NOMO-1 treated with DMSO at 0.1 percent for 48 hours (cell line): ENCODE measurements at regions not wholly inside any gene's neighbourhood (a gene's known extent, or its start where the extent isn't known, plus 50 kb on each side); places are given as distances from the start of the nearest gene placed in this dataset.
A peak's percentile ranks its signal among the peaks of the same experiment; 100 is the strongest.
"Not testable (repeated sequence)": the region's sequence is repeated elsewhere in the genome, so short reads cannot be mapped to it uniquely, and the experiment has no call there.

ENCODE experiments used
- DNase-seq: peaks from one replicate; lab custom pipeline; 2025; ENCODE audit not compliant: unreplicated experiment; lab: John Stamatoyannopoulos, UW

DNA sequence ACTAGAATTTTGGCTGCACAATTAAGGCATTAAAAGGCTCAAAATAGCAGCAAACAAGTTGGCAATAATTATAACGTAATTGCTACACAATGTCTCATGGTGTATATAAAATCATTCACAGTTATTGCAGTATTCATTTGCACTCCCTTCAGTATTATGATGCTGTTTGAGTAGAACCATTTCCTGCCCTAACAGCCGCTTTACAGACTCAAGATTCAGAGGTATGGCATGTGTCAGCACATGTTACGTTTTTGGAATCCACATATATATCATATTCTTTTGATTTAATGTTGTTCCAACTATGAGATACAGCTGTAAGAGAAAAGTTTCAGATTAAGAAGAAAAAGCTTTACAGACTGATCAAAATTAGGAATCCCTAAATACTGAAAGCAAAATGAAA, 56.3 kb upstream of the NCKAP5 start:
- DNase-seq, result no peak

DNA sequence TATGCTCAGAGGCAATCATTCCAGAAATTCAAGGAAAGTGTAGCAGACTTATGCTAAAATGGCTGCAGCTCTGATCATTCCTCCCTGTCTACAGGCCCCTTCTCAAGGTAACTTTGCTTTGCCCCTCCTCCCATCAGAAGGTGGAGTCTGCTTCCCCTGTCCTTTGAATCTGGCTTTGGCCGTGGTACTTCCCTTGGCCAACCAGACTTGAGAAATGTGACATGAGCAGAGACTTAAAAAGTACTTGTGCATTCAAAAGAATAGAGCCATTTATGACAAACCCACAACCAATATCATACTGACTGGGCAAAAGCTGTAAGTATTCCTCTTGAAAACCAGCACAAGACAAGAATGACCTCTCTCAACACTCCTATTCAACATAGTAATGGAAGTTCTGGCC, 59.5 kb upstream of the NCKAP5 start:
- DNase-seq, result no peak

DNA sequence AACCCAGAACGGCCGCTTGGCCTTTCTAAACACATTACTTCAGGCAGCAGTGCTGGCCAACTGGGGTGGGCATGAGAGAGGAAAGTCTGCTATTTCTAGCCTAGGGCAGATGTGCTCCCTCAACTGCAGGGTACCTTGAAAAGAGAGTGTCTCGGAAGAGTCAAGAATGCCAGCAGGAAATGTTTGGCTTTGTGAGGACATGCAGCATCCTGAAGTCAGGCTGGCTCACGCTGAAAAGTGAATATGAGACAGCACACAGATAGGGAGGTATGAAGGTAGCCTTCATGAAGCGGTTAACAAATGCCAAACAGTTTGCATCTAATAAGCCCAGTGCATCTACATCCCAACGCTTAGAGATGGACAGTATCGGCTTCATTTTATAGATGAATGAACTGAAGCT, 65.0 kb upstream of the NCKAP5 start:
- no peak for DNase-seq

DNA sequence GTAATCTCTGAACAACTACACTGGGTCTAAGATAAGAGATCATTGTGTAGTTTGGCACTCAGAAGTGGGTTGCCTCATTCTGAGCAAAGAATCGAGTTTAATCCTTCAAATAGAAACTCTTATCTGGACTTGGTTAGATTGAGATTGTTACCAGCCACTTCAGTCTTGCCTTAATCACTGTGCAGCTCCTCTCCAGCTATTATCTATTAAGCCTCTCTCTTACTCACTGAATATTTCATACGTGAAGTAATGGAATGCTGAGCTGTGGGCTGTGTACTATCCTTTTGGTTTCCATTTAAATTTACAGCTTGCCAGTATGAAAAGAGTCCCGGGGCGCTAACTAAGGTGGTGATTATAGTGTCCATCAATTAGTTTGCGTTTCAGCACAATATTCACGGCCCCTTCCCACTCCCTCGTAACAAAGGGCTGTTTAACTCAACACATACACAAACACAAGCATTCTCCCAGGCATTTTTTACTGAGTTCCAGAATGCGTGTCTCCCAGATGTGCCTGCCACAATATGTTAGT, 65.7 kb upstream of the NCKAP5 start:
- DNase-seq, result no peak

DNA sequence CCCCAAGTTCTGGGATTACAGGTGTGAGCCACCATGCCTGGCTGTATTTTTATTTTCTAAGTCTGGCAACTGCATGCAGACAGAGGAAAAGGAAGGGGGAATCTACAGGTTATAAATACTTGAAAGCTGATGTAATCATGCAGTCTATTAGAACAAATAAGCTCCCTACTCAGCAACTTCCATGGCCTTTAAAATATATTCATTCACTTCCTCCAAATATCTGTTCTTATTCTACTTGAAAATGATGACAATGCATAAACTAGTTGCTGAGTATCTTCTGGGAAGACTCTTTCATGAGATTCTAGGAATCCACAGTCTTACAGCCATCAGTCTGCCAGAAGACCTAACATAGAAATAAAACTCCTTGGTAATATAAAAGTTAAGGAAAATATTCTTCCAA, 66.9 kb upstream of the NCKAP5 start:
- no peak for DNase-seq

DNA sequence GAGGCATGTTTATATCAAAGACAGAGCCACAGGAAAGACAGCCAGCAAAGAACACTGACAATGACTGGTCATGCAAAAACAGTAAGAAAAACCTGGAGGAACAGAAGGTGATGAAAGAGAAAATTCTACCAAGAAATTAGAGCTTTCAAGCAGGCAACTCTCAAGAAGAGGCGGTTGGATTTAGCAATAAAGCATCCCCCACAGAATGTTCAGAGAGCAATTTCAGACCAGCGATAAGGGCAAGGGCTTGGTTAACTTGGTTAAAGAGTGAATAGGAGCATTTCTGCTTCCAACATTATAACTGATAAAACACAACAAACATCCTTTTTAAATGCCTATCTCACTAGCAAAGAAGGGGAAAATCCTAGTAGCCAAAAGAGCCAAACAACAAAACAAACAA, 68.0 kb upstream of the NCKAP5 start:
- DNase-seq, result no peak

DNA sequence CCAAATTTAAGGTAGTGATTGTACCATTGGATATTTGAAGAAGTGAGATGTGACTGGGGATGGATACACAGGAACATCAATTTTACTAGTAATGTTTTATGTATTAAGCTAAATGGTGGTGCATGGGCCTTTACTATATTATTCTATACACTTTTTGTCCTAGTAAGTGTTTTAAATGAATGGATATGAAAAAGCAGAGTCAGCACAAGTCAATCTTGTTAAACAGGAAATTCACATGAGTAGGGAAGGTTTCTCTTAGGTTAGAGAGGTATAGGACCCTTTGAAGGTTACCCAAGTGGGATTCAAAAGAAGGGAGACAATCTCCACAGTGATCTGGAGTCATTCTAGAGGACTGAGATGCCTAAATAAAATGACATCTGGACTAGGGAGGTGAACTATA, 71.8 kb upstream of the NCKAP5 start:
- no peak for DNase-seq

DNA sequence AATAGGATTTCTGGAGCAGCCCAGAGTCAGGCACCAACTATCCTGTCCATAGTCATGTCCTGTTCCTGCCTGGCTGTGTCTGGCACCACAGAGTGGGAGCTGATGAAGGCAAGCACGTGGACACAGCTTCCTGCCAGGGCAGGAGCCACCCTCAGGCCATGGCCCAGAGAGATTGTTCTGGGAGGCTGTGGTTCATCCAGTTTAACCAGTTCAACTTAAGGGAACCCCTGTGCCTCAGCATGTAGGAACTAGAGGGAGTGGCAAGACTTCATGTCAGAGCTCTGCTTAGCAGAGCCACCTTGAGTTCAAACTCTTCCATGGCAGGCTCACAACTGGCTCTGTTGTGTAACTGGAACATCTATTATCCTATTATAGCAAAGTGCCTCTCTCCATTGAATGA, 73.2 kb upstream of the NCKAP5 start:
- DNase-seq, result no peak

DNA sequence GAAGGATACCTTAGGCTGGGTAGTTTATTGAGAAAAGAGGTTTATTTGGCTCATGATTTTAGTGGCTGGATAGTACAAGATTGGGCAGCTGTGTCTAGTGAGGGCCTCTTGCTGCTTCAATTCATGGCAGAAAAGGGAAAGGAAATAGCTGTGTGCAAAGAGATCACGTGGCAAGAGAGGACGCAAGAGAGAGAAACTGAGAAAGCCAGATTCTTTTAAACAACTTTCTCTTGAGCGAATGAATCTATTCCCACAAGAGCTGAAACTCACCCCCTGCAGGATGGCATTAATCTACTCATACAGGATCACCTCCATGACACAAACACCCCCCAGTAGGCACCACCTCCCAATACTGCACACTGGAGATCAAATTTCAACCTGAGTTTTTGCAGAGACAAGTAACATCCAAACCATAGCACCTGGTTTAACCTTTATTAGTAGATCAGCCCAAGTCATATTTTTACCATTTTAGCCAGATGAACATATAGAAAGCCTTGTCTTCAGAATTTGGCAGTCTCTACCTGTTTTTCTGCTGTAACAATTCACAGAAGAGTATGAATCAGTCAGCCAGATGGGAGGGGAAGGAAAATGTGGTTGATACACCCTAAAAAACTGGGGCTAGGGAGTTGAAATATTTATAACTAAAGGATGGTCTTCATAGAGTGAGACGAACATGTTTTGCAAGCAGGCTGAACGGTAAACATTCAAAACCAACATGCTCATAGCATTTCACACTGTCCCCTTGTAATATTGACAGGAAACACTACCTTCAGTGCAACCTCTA, 73.9 kb upstream of the NCKAP5 start:
- DNase-seq, result no peak

DNA sequence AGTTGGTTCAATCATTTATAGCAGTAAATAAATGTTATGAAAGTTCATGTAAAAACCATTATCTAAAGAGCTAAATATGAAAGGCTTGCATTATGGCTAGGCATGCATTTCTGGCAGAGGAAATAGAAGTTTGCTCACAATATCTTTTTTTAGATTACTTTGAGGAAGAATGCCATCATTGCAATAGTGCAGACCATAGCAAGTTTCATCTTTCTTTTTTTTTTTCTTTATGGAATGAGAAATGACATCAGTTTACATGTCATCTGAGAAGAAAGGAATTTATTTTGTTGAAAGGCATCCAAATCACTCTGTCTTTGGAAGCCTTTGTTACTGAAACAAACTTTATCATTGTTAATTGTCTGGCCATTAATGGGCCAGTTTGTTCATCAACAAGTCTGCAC, 74.5 kb upstream of the NCKAP5 start:
- DNase-seq, result no peak

DNA sequence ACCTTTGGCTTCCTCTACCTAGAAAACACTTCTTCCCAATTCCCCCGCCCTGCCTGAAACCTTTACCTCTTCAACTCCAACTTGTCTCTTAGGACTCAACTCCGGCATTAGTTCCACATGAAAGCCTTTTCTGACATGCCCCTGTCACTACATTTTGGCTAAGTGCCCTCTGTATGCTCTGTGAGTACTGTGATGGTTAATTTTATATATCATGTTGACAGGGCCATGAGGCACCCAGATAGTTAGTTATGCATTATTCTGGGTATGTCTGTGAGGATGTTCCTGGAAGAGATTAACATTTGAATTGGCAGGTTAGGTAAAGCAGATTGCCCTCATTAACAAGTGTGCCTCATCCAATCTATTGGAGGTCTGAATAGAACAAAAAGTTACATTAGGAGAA, 75.6 kb upstream of the NCKAP5 start:
- DNase-seq, result no peak

DNA sequence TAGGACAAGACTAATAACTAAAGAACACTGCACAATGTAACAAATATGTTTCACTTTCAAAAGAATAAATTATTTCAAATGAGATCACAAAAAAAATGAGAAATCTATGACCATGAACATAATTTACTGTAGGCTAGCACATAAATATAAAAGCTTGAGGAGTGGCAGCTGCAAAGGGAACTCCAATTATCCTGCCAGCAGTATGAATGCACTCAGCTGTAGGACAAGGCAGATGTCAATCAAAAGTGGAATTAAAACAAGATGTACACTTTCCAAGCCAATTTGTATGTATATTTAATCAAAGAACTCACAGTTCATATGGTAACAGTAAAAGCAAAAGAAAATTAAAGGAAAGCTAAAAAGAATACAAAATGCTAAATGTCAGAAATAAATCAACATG, 76.6 kb upstream of the NCKAP5 start:
- DNase-seq, result no peak

DNA sequence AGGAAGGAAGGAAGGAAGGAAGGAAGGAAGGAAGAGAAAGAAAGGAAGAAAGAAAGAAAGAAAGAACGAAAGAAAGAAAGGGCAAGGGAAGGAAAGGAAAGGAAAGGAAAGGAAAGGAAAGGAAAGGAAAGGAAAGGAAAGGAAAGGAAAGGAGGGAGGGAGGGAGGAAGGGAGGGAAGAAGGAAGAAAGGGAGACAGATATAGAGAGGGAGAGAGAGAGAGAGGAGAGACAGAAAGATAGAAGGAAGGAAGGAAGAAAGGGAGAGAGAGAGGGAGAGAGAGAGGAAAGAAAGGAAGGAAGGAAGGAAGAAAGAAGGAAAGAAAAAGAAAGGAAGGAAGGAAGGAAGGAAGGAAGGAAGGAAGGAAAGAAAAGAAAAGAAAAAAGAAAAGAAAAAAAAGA, 79.1 kb upstream of the NCKAP5 start:
- not testable (repeated sequence) for DNase-seq

DNA sequence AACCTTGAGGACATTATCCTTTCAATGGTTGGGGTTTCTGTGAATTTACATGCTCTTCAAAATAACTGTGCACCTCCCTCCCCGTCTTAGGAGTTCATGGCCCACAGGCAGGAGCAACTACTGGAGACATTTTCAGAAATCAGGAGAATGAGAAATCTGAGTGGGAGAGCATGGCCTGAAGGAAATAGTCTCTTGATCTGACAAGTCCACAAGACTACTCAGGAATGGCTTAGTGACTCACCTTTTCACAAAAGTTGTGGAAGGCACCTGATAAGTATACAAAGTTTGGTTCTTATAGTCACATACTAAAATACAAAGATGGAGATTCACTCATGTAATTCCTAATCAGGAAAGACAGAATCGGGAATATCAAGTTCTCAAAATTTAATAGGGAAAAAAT, 83.6 kb upstream of the NCKAP5 start:
- DNase-seq, result no peak

DNA sequence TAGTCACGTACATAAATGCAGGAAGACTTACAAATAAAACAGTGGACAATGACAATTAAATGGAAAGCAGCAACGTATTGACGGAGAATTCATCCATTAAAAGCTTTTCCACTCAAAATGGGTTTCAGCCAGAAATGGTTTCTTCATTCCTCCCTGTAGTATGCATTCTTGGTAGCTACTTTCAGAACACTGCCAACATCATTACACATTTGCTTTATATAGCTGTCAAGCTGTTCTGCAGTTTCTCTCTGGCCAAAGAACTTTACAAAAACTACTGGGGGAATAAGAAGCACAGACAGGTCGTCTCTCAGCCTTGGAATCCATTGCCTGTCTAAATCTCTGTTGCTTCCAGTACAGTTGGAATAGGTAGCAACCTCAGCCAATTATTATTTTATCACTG, 84.1 kb upstream of the NCKAP5 start:
- no peak for DNase-seq

DNA sequence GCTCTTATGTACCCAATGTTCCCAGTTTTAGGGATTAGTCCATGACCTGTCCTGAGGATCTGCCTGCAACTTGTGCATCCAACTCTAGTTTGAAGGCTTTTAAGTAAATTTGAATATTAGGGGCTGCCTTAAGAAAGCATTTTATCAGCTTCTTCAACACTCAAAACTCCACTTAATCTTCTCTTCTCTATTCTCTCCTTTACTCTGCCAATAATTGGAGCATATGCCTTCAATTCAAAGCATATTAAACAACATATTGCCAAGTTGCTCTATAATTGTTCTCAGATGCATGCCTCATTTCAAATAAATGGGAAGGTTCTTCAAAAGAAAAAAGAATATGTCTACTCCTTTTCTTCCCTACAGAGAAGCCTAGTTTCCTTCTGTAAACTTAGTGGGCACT, 84.8 kb upstream of the NCKAP5 start:
- no peak for DNase-seq

DNA sequence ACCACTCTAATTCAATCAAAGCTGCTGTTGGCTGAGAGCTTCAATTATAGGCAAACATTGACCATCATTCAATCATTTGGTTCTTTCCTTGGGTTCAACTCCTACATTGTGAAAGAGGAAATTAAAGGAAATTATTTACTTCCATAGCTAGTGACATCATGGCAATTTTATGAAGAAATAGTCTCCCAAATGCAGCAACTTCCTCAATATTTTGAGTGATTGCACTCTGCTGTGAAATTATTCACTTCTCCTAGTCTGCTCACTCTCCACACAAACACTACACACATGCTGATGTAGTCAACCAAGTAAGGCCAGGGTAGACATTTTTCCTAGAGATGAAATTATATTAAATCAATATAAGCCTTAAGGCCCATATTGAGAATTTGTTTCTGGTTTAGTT, 86.7 kb upstream of the NCKAP5 start:
- DNase-seq, result peak; percentile 4

DNA sequence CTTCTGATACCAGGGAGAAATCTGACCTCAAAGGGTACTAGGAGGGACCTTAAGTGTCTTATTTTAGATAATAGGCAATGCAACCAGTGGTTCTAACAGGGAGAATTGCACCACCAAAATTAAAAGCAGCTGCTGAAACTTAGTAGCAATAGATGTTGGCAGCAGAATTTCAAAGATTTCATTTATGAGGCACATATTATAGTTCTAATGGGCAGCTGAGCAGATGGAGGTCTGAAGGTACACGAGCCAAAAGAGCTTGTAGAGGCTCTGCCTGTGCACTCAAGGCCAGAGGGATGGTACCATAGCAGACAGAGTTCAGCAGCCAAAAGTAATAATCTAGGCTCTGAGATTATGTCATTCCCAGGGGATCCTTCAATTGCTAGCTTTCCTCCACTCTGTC, 87.3 kb upstream of the NCKAP5 start:
- no peak for DNase-seq

DNA sequence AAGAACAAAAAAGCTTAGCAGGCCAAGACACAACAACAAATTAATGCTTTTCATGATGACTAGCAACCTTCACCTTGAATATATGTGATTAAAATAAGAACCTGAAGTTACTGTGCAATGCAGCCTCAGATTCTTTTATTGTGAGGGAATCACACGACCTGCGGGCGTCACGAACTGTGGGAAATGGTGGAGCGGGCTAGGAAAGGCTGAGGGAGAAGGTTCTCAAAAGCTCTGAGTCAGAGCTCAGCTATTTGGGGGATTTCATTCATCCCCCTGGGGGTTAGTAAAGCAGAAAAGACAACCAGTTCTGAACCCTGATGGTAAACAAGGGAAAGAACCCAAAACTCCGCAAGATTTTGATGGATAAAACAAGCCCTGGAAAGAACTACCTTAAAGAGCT, 89.3 kb upstream of the NCKAP5 start:
- DNase-seq, result no peak

DNA sequence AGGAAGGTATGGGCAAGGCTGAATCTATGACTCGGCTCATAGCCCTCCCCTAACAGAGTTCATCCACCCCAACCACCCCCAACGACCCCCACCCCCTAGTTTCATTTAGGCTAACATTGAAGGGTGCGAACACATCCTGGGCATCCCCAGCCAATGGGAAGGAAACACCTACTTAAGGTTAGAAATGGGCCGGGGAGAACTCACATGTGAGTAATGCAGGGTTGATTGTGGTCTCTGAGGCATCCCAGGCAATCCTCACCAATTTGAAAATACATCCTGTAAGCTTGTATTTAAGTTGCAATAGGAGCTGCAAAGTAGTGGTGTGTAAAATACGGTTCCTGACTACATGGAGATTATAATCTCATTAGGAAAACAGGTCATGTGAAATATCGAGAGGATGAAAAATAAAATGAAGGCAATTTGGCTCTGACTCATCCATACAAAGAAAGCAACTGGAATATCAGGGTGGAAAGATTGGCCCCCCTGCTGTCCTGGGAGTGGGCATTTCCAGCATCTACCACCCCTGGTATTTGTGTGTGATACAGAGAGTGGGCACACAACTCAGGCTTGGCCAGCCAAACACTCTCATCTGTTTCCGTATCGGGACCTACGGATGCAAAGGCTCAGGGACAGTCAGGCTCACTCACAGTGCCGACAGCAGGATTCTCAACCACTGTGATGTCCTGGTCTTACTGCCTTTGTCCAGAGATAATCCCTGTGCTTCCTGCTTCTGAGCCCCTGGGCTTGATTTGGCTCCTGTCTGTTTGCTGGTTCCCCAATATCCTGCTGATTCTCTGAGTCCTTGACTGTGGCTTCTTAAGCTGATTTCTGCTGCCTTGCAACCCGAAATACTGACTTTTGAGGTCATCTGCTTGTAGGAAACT, 90.0 kb upstream of the NCKAP5 start:
- no peak for DNase-seq

DNA sequence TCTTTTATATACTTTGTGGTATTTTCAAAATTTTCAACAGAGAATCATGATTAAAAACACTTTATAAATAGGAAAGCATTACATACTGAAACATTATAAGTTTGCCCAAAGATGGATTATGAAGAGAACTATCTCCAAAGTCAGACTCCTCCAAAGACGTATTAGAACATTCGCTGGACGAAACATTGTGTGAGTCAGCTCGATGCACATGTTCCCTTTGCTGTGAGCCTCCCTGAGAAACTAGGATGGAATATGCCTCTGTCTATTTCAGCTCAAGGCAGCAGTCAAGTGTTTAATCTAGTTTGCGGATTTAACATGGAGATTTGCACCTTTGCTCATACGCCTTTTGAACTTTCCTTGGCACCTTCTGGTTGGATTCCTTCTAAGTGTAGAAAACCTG, 92.2 kb upstream of the NCKAP5 start:
- DNase-seq, result no peak

DNA sequence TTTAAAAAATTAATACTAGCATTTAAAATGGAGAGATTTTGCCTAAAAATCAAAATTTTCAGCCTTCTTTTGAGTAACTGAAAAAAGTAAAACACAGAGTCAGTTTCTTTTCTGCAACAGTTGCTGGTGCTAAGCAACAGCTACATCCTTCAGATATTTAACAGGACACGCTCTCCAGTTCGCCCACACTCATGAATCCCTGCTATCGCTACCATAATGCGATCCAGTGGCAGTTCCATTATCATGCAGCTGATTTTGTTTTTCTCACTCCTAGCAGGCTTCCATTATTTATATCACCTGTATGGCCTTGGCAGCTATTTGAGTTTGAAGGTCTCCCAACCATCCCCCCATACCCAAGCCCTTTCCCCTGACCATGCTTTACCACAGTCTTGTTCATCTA, 93.1 kb upstream of the NCKAP5 start:
- no peak for DNase-seq
